Erythroblast (primary cell): ENCODE measurements at regions not wholly inside any gene's neighbourhood (a gene's known extent, or its start where the extent isn't known, plus 50 kb on each side); places are given as distances from the start of the nearest gene placed in this dataset.

Experiments
- GATA1 ChIP-seq: IDR thresholded peaks from 2 replicates; pipeline ENCODE4 v1.6.1; 2011; ENCODE audit warnings: low read depth, mild to moderate bottlenecking, control low read depth, low read length, moderate library complexity
- POLR2A ChIP-seq: IDR thresholded peaks from 2 replicates; pipeline ENCODE4 v1.6.1; 2011; ENCODE audit warnings: mild to moderate bottlenecking, low read length

DNA sequence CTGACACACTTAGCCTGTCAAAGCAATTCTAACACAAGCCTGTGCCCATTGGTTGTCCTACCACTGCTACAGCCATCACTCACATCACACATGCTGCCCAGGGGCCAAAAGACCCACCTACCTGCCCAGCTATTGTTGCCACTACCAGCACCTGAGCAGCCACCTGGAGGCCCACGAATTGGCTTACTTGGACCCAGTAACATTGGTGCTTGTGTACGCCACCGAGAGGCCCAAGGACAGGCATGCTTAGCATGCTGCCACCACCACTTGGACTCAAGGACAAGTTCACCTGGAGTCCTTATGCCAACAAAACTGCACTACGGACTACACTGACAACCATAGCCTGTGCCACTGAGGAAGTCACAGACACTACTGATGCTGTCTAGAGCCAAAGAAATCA is 221.1 kb downstream of the SLC38A4 start:
- TF ChIP-seq POLR2A: no peak
- no peak for TF ChIP-seq GATA1
